NB4 (cell line): ENCODE measurements at regions not wholly inside any gene's neighbourhood (a gene's known extent, or its start where the extent isn't known, plus 50 kb on each side); places are given as distances from the start of the nearest gene placed in this dataset.

Source experiments
- DNase-seq: peaks from one replicate; pipeline ENCODE4 v3.0.0; 2010; ENCODE audit warnings: low read depth
- H3K4me3 ChIP-seq: one replicate; pipeline ENCODE4 v1.5.1; 2011; ENCODE audit warnings: mild to moderate bottlenecking, low read depth, low read length, moderate library complexity
- CTCF ChIP-seq: IDR thresholded peaks from one replicate; pipeline ENCODE4 v1.5.1; 2012; ENCODE audit warnings: low read depth, low read length
- MAX ChIP-seq: IDR thresholded peaks from 2 replicates; pipeline ENCODE4 v1.6.1; 2011; ENCODE audit warnings: low read depth, low read length
- MYC ChIP-seq: IDR thresholded peaks from 2 replicates; pipeline ENCODE4 v1.6.1; 2011; ENCODE audit warnings: low read depth, low read length
- POLR2A ChIP-seq: IDR thresholded peaks from 2 replicates; pipeline ENCODE4 v1.6.1; 2011; ENCODE audit warnings: mild to moderate bottlenecking; ENCODE audit not compliant: insufficient read length; ENCODE audit errors: extremely low read depth

GRCh38 chr3:98644168-98644567 is 50.8 kb upstream of the CPOX start:
- DNase-seq: no peak
- H3K4me3 ChIP-seq: no peak overlapping the region
- TF ChIP-seq MAX (no peak), CTCF (no peak), MYC (no peak), POLR2A (no peak)

GRCh38 chr3:98645039-98645438 is 51.6 kb upstream of the CPOX start:
- TF ChIP-seq POLR2A (no peak), MAX (no peak), MYC (no peak), CTCF (no peak)
- no peak for DNase-seq
- H3K4me3 ChIP-seq: no peak overlapping the region

- H3K4me3 ChIP-seq: no peak overlapping the region
- TF ChIP-seq MYC (no peak), MAX (no peak), POLR2A (no peak), CTCF (no peak)
- no peak for DNase-seq
Measured at GRCh38 chr3:98646680-98647079, 53.3 kb upstream of the CPOX start.

GRCh38 chr3:98647197-98647596 is 53.8 kb upstream of the CPOX start:
- no peak for TF ChIP-seq MYC
- no peak for TF ChIP-seq CTCF
- TF ChIP-seq MAX: no peak
- TF ChIP-seq POLR2A: no peak
- no peak overlapping the region for H3K4me3 ChIP-seq
- DNase-seq: no peak

- H3K4me3 ChIP-seq: no peak overlapping the region
- peak; percentile 12 for DNase-seq
- TF ChIP-seq MYC: no peak
- TF ChIP-seq MAX: no peak
- no peak for TF ChIP-seq POLR2A
- TF ChIP-seq CTCF: no peak
Measured at GRCh38 chr3:98650971-98651779, 57.8 kb upstream of the CPOX start.

- no peak for TF ChIP-seq MYC
- no peak for TF ChIP-seq POLR2A
- no peak for TF ChIP-seq MAX
- no peak for TF ChIP-seq CTCF
- no peak for DNase-seq
- H3K4me3 ChIP-seq: no peak overlapping the region
Measured at GRCh38 chr3:98651780-98652077, 58.3 kb upstream of the CPOX start.
